Hematopoietic multipotent progenitor cell treated with erythropoietin and hydrocortisone succinate and interleukin-3 and kit ligand, for 8 days (in vitro differentiated cells): ENCODE measurements at regions not wholly inside any gene's neighbourhood (a gene's known extent, or its start where the extent isn't known, plus 50 kb on each side); places are given as distances from the start of the nearest gene placed in this dataset.
"Not testable (repeated sequence)": the region's sequence is repeated elsewhere in the genome, so short reads cannot be mapped to it uniquely, and the experiment has no call there.

Experiments used
- DNase-seq: peaks from one replicate; pipeline ENCODE4 v3.0.0-alpha.2; 2015

DNA sequence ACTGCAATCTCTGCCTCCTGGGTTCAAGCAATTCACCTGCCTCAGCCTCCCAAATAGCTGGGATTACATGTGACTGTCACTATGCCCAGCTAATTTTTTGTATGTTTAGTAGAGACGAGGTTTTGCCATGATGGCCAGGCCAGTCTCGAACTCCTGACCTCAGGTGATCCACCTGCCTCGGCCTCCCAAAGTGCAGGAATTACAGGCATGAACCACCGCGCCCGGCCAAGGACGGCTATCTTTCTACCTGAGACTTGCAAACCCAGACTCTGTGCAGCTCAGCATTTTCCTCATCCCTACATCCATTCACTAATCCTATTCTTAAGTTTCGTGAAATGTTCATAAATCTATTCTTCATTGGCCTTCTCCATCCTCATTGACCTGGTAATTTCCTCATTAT lies 330.0 kb downstream of the ANTXR2 start:
- DNase-seq, result no peak

DNA sequence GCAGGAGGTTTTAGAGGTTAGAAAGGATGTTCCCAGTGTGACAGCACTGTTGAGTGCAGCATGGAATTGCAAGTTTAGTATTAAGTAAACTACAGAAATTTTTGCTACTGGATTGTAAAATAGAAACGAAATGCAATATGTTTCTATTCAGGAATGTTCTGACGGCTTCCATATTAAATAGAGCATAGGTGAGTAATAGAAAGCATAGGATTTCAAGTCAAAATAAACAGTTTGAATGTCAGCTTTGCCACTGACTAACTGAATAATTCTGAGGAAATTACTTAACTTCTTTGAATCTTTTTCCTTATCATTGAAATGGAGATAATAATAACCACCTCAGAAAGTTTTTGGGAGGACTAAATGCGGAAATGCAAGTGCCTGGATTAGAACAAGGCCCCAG lies 331.9 kb upstream of the GK2 start:
- no peak for DNase-seq

DNA sequence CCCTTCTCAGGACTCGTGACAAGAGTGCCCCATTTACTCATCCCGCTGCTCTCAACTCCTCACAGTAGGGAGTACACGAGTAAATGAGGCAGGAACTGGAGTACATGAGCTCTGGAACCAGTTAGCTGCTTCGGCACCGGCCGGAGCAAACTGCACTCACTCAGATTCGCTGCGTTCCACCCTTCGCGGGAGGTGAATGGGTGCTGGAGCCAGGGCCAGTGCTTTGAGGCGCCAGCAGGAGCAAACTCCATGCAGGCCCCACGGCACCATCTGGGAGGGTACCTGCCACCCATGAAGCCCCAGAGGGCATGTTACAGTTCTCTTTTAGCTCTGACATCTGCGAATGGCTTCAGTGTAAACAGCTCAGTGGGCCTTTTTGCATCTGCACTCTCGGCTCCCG lies 315.5 kb upstream of the GK2 start:
- DNase-seq, result no peak

DNA sequence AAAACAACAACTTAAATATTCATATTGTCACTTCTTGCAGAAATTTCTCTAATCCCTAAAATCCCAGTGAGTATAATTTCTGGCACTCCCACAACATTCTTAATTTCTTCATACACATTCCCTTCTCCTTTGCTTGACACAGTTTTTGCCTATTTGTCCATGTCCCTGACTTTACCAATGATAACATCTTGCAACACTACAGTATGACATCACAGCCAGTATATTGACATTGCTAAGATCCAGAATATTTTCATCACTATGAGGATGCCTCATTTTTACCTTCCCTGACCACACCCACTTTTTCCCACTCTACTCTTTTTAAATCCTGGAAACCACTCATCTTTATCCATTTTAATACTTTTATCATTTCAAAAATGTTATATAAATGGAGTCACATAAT lies 292.3 kb upstream of the GK2 start:
- DNase-seq, result no peak

DNA sequence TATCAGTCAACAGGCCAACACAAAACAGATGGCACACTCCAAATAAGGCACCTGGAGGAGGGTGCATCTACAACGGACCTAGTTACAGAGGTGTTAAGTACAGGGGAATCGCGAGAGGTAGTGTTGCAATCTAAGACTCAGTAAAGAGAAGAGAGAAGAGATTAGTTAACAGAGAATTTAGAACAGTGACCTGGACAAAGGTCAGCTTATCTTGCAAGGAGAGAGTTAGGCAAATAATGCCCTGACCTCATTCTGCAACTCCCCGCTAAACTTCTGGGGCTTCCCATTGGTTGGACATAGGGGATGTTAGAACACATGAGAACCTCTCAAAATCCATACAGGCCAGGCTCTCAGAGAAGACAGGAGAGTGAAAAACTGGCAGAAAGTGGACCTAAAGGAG lies 289.4 kb upstream of the GK2 start:
- no peak for DNase-seq

DNA sequence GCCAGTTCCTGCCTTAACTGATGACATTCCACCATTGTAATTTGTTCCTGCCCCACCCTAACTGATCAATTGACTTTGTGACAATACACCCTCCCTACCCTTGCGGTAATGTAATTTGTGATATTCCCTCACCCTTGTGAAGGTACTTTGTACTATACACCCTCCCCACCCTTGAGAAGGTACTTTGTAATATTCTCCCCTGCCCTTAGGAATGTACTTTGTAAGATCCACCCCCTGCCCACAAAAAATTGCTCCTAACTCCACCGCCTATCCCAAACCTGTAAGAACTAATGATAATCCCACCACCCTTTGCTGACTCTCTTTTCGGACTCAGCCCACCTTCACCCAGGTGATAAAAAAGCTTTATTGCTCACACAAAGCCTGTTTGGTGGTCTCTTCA lies 288.5 kb upstream of the GK2 start:
- DNase-seq, result not testable (repeated sequence)

DNA sequence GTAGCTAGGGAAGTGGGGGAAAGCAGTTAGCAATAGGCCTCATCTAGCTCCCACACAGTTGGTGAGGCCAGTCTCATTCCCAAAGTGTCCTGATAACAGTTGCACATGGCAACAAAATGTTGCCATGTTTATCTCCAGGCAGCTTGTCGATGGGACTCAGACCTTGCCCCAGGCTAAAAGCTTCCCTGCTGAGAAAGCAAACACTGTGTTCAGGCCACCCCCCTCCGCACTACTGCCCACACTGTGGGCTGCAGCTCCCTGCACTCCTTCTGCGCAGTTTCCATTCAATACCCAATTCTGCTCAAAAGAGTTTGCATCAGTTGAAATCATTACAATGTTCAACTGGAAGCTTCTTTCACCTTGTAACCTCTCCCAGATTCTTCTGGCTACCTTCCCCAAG lies 287.8 kb upstream of the GK2 start:
- no peak for DNase-seq

DNA sequence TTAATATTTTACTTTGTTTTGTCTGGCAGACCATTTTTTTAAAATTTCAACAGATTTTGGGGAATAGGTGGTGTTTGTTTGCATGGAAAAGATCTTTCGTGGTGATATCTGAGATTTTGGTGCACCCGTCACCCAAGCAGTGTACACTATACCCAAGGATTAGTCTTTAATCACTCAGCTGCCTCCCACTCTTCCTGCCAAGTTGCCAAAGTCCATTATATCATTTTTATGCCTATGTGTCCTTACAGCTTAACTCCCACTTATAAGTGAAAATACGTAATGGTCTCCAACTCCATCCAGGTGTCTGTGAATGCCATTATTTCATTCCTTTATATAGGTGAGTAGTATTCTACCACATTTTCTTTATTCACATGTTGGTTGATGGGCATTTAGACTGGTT lies 281.7 kb upstream of the GK2 start:
- no peak for DNase-seq

DNA sequence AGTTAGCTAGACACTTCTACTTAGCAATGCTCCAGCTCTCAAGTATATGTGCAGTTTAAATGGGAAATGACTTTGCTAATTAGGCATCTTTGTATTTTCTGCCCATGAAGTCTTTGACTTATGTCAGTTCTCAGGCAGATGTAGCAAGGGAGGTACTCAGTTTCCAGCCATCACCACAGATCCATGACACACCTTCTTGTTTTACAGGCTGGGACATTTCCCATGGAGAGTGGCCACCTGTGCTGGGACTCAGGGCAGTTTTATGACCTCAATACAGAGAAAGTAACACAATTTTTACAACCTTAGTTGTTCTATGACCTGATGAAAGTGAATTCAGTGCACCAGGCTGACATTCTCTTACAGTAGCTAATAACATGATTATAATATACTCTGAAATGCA lies 280.7 kb upstream of the GK2 start:
- DNase-seq, result no peak

DNA sequence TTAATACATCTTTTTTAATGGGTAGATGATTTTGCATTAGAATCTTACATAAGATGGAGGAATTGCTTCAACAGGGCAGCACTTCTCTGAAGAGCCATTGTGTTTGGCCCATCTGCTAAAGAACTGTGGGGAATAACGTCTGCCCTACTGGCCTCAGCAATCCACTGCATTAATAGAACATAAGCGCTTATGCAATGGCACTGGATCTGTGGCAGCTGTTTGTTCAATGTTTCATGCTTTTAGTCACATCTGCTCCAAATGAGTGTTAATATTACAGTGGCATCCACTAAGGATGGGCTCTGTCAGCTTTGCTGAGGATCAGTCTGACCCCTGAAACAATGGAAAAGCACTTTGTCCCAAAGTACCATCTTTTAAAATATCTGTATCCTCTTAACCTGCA lies 279.0 kb upstream of the GK2 start:
- no peak for DNase-seq

DNA sequence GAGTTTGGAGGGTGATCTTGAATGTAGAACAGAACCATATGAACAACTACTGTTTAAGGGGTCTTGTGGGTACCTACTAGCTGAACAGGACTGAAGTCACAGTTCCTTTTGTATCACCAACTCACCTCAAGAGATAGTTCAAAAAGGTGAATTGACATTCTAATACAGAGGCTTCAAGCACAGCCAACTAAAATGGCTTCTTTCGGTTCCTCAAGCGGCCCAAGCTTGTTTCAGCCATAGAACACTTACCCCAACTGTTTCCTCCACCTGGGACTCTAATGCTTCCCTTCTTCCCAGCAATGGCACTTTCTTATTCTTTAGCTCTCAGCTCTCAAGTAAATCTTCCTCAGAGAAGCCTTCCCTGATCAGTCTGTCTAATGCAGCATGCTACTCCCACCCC lies 277.5 kb upstream of the GK2 start:
- DNase-seq, result no peak

DNA sequence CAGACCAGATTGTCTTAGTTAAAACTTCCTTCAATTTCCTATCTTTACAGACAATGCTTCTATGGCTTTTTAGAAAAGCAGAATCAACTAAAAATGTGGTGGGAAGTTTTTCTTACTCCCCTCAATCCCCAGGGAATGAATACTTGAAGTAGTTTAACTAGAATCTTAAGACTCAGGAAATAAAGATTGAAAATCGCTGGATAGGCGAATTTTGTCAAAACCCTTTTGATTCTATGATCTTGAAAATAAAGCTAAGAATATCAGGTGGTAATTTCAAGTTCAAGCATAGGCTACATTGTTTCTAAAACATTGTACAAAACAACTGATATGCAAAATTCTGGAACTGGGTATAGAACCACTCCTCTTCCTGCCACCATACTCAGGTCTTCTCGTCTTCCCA lies 276.5 kb upstream of the GK2 start:
- no peak for DNase-seq

DNA sequence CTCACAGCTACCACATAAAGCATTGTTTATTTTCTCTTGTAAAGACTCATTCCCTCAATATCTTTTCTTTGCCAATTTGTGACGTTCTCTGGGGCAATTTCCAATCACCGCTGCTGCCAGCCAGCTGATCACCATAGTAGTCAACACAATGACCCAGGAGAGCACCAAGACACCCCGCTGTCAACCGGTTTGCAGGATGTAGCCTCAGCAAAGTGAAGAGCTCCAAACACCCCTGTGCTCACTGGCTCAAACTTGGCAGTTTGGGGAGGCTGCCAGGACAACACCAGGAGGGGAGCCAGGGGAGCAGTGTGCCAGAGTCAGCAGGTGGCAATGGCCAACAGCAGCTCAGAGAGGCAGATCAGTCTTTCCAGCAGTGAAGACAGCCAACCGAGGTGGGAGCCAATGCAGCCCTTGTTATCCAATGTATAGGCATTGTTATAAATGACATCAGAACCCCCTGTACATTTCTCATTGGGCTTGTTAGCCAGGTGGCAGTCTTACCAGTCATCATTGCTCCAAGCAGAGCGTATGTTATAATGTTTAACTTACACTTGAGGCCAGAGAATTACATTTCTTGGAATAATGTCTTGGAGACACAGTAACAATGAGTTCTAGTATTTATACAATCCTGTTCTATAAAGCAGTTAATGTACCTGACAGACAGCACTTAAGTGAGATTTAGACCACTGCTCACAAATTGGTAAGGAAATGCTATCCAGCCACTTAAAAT lies 274.9 kb upstream of the GK2 start:
- no peak for DNase-seq

DNA sequence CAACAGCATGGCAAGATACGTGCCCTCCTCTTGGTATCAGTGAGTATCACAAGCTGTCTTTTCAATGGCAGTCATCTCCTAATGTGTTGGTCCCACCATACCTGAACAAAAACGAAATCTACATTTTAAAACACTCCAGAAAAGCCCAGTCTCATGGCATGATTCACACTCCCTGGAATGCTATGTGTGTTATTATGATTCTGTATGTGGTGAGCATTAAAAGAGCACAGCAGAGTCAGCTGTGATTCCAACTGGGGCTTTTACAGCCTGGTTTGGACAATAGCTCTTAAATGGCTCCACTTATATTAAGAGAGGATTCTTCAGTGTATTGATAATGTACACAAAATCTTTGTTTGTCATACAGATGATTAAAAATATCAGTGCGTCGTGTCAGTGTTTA lies 274.1 kb upstream of the GK2 start:
- DNase-seq, result no peak

DNA sequence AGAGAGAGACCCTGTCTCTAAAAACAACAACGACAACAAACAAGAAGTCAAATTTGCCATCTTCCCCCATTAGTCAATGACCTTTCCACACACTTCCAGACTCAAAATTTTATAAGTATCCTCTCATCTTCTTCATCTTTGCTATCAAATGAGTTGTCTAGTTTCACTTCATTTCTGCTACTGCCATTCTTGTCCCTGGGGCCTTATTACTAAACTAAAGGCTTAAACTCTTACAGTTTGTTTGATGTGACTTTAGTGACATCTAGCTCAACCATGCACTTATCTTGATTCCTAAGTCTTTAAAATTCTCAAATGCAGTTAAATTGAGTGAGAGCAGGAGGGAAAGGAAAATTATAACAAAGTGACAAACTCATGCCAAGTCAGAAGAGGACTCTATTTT lies 271.8 kb upstream of the GK2 start:
- no peak for DNase-seq

DNA sequence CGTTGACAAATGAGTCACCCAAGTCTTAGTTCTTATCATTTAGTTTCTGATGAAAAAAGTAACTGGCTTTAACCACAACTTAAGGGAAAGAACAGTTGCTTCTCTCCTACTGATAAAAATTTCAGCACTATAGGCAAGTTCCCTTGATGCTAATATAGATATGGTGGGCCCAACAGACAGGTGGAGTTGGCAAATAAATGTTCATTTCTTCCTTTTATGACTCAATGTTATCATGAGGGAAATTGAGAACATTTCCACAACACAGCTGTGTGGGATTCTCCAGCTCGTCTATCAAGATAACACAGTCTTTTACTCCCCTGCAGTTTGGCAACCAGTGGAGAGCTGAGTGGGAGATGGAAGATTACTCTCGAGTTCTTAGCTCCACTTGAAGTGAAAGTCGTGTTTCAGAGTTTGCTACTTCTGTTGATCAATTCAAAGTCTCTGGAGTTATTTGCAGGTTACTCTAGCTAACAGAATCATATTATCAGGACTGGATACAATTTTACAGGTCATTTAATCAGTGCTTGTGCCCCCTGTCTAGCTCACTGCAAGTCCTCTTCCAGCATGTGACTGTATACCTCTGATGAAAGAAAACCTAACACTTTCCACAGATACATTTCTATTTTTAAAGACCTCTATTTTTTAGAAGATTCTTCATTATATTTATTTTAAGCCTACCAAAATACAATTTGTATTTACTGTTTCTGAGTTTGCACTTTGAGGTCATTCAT lies 270.6 kb upstream of the GK2 start:
- peak; percentile 87 for DNase-seq

DNA sequence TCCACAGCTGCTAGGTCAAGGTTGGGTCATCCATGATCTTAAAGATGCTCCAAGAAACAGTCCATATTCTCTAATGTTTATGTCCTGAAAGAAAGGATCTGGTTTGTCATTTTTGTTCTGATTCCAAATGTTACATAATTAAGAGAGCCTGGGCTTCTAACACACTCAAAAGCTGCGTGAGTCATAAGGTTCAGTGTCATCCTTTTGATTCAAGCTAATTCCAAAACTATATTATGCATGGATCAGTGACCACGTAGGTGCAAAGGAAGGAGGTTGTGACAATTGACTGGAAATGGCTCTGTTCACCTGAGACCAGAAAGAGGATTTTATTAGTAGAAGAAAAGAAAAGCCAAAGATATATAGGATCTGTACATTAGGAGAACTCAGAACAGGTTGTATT lies 268.7 kb upstream of the GK2 start:
- no peak for DNase-seq

DNA sequence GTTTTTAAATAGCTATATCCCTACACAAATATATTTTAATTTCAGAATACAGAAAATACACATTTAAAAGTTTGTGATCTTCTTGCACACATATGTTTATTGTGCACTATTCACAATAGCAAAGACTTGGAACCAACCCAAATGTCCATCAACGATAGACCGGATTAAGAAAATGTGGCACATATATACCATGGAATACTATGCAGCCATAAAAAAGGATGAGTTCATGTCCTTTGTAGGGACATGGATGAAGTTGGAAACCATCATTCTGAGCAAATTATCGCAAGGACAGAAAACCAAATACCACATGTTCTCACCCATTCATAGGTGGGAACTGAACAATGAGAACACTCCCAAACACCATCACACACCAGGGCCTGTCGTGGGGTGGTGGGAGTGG lies 266.9 kb upstream of the GK2 start:
- DNase-seq, result not testable (repeated sequence)

DNA sequence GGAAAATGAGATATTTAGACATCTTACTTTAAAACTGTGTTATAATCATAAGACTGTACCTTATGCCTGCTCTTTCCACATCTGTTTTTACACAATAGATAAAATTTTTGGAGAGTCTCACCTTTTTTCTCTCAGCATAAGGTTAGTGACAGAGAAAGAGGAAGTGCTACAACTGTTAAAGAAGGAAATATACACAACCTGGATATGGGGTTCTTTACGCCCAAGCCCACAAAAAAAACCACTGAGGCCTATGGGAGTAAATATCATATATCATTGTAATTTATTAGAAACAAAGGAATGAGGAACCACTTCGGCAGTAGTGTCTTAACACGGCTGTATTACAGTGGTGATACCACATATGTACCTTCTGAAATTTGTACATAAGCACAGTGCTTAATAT lies 265.9 kb upstream of the GK2 start:
- DNase-seq, result no peak

DNA sequence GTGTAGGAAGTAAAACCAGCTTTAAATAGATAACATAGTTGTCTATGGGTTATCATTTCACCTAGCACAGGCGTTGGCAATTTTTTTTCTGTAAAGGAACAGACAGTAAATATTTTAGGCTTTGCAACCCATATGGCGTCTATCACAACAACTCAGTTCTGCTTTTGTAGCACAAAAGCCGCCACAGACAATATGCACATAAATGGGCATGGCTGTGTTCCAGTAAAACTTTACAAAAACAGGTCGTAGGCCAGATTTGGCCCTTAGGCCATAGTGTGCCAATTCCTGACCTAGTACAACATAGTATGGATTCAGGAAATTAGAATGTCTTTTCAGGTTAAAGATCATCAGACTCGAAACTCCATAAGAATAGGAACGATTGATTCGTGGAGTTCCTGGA lies 265.3 kb upstream of the GK2 start:
- DNase-seq, result no peak

DNA sequence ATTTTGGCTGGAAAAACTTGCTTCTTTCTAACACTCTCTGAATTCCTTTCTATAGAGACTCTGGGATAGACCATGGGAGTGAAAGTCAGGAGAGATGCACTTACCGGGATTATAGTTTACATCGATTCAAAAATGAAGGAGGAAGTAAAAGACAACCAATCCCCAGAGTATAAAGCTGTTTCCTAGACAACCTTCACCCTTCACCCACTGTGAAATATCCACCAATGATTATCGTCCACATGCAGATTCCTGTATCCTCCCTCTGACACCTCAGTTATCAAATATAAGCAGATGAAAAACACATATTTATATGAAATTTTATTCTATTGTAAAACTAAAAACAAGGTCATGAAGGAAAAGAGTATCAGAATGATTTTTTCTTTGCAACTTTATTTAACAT lies 258.8 kb upstream of the GK2 start:
- no peak for DNase-seq

DNA sequence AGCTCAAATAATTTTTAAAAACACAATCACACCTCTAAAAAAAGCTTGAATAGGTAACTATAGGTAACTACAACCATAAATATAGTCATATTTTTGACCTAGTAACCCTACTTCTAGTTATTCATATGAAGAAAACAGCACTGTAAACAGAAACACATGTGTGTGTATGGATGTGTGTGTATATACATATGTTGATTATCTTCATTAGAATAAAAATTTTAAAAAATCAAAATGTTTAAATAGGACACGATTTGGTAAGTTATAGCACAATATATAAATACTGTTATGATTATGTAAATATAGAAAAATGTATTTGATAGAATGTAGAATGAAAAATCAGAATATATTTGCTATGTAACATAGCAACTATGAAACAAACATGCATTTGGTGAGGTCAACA lies 258.1 kb upstream of the GK2 start:
- no peak for DNase-seq

DNA sequence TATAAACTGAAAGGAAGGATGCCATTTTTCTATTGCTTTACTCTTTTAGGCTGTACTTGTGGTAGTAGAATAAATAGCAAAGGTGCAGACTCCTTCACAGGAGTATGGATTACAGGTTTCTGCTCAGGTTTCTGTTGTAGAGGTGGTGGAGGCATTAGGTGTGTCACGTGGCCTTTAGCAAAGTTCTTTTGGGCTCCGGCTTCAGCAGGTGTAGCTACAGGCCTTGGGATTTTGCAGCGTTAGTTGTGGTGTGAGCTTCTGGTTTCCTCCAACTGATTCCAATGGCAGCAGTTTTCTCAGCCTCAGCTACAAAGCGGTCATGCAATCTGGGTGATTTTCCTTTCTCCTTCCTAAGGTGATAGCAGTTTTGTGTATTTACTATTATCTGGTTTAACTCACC lies 255.8 kb upstream of the GK2 start:
- no peak for DNase-seq

DNA sequence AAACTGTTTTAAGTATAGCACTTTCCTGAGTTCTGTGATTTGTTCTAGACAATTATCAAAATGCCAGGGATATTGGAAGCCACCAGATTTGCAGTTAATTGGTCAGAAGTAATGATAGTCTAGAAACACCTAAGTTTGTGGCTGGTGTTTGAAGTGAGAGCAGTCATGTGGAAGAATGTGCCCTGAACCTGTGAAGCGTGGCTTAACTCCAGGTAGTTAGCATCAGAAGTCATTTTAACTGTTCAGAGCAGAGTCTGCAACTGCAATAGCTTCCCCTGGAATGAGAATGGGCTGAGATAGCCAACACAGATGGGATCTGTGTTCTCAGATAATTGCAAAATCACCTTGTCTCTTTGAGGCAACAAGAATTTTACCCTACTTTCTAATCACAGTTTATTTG lies 255.1 kb upstream of the GK2 start:
- no peak for DNase-seq

DNA sequence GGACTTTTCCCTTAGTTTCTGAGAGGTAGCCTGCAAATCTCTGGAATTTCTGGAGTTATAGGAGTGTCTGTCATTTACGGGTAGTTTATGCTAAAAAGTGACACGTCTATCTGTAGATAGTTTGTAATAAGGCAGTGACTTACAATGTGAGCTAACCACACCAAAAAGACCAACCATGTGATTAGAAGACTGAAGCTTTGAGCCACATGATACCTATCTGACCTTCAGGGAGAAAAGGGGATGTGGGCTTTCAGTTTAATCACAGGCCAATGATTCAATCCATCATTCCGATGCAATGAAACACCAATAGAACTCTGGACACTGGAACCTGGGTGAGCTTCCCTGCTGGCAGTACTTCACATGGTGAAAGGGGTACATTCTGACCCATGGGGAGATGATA lies 254.6 kb upstream of the GK2 start:
- DNase-seq, result no peak
